ENCODE measurements at regions not wholly inside any gene's neighbourhood (a gene's known extent, or its start where the extent isn't known, plus 50 kb on each side); places are given as distances from the start of the nearest gene placed in this dataset.
"Not testable (repeated sequence)": the region's sequence is repeated elsewhere in the genome, so short reads cannot be mapped to it uniquely, and the experiment has no call there.

DNA sequence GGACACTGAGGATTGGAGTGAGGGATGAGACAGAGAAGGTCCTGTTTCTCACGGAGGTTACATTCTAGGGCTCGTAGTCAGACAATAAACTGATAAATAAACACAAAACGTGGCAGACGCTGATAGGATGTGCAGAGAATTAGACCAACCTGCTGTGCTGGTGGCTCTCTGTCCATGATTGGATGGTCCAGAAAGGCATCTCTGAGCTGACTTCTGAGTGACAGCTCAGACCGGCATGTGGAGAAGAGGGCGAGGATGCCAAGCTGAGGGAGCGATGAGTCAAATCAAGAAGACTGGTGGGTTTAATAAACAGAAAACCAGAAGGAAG is 132.3 kb upstream of the TAF11L2 start:
- DNase-seq (ENCODE audit: low read depth) = peak; percentile 72

DNA sequence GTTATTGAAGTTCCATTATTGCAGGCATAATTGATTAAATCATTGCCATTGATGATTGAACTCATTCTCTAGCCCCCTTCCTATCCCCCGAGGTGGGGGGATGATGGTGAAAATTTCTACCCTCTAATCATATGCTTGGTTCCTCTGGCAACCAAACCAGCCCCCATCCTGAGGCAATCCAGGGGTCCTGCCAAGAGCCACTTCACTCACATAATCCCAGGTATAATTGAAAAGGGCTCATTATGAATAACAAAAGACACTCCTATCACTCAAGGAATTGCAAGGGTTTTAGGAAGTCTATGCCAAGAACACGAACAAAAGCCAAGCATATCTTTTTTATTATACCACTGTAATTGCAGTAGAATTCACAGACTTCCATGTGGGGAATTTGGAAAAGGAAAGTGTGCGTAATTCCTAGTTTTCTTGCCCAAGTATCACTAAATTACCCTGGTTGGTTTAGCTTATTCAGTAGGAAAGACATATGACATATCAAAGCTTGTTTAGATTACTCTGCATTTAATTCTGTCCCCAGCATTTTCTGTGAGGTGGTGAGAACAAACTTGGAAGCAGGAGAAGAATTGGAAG is 130.7 kb upstream of the TAF11L2 start:
- DNase-seq (ENCODE audit: low read depth) = no peak

DNA sequence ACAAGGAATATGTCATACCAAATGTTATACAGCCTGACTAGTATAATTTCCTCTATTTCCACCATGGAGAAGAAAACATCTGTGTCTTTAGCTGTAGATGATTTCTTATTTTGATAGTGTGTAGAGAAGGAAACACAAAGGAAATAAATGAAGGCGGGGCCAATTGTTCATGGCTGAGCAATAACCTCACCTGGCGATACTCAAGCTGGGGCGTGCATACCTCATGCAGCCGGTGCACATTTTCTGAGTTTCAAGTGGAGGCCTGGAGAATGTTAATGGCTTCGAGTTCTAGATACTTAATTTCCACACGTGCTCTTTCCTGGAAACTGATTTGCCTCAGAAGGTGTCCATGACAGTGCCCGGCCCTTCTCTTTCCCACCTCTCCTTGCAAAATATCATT is 127.4 kb upstream of the TAF11L2 start:
- DNase-seq (ENCODE audit: low read depth) = no peak

DNA sequence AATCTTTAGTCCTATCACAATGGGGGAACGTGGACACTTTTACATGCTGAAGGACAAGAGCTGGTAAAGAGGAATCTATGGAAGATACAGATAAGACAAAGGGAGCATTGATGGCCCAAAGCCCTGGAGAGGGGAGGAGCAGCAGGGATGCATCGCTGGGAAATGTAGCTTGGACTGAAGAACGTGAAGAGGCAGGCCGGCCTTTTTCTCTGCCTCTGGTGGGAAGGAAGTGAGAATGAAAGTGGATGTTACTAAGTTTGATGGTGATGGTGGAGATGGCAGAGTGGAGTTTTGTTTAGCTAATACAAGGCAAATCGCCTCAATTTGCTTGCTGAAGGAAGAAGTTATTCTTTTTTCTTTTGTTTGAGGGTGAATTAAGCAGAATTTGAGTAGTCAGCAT is 124.6 kb upstream of the TAF11L2 start:
- no peak for DNase-seq (ENCODE audit: low read depth)

DNA sequence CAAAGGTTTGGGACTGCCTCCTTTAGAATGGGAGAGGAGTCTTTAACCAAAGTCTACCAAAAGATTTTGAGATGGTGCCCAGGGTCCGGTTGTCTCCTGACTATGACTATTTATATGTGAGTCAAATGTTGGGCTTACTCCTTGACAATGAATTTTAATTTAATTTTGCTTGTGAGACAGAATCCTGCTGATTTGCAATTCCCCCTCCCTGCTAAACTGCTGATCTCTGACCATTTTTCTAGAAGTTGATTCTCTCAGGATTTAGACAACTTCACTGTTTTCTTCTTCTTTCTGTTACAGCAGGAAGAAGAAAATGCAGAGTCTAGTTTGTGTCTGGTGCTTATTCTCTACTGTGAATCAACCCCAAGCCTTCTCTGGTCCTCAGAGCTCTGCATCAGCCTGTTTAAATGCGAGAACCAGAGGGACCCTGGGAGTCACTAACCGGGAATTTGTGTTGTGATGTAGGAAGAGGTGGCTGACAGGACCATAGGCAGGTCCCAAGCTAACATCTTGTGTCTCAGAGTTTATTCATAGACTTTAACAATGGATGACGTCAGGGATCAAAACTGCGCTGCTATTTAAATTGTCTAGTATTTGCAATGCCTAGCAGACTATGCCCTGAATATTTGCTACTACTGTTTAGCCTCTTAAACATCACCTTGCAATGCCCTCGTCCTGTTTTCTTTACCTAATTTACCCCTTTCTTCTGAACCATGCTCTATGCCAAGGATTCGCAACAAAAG is 124.0 kb upstream of the TAF11L2 start:
- DNase-seq (ENCODE audit: low read depth) = peak; percentile 50

DNA sequence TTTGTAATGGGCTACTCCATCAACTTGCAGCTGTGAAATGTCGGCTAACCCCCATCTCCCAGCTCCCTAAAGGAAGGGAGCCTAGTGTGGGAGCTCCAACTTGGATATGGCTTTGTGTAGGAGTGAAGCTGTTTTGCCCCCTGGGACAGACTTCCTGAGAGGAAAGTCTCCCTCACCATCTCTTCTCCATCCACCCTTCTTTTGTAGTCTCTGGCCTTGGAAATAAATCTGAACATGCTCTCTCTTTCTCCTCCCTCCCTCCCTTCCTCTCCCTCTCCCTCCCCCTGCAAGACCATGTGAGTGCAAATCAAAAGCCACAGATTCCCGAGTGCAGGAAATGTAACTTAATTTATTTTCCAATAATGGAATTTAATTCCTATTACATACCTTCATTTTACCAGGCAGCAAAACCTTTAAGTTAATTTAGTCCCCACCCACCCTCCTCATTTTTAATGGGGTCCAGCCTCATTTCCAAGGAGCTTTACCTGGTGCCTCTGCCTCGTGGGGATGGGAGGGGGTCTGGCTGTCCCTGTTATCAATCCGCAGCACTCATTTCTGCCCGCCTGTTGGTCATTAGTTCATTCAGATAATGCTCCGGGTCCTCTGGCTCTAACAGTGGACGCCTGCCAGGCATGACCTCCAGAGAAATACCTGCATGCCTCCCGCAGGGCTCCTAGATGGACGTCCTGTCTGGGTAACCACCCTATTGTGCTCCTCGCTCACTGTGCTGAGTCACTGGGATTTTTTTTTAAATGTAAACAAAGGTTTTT is 122.9 kb upstream of the TAF11L2 start:
- peak; percentile 77 for DNase-seq (ENCODE audit: low read depth)

DNA sequence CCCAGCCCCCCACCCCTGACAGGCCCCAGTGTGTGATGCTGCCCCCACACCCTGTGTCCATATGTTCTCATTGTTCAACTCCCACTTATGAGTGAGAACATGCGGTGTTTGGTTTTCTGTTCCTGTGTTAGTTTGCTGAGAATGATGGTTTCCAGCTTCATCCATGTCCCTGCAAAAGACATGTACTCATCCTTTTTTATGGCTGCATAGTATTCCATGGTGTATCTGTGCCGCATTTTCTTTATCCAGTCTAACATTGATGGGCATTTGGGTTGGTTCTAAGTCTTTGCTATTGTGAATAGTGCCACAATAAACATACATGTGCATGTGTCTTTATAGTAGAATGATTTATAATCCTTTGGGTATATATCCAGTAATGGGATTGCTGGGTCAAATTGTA is 122.1 kb upstream of the TAF11L2 start:
- not testable (repeated sequence) for DNase-seq (ENCODE audit: low read depth)

DNA sequence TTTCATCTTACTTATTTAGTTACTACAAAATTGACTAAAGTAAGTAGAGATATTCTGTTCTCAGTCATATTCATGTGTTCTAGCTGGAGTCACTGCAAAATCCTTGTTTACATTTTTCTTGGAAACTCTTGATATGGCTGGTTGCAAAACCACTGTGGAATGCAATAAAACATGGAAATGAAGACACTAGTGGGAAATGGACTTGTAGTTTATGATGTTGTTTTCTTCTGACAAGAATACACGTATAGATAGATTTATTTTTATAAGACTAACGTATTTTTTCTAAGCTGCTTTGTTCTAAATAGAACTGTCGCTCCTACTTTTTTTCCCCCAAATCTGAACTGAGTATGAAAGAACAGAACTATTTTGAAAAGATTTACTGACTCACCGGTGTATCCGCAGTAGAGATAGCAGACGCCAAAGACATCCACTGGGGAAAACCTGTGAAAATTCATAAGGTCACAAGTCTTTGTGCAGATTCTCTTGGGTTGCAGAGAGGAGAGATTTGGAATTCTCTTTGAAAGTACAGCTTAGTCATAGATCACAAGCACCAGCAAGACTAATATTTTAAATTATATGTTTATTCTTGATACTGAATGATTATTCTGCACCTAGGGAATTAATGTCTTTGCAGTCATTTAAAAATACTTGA is 119.6 kb upstream of the TAF11L2 start:
- DNase-seq (ENCODE audit: low read depth) = peak; percentile 39

DNA sequence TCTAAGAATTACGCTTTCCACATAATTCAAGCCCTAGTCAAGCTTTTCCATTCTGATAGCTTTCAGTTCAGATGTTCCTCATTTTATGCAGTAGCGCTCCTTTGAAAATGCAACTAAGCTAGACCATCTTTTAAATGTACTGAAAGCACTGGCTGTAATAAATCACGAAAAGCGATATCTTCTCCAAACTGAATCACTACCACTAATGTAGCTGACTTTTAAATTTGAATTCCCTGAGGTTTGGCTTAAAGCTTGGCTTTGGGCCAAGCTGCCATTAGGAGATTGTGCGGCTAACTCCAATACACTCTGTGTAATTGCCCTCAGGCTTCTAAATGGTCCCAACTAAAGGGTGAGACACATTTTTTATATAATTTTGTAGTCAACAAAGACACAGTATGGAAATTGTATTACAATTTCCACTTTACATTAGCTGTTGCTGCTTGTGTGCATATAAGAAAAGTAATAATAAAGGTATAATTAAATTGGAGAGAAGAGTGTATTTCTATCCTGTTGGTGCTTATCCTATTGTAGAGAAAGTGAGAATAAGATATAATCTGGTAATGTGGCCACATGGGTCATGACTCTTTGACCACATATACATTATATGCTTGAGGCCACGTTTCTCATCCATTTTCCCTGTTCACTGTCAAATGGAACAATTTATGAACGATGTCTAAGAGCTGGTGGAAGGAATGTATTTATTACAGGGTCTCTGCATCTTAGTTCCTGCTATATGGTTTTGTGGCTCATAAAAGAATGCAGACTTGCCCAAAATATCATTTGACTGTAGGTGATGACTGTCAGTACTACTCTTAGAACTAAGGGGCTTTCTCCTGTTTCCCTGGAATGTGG is 118.7 kb upstream of the TAF11L2 start:
- DNase-seq (ENCODE audit: low read depth) = peak; percentile 62

DNA sequence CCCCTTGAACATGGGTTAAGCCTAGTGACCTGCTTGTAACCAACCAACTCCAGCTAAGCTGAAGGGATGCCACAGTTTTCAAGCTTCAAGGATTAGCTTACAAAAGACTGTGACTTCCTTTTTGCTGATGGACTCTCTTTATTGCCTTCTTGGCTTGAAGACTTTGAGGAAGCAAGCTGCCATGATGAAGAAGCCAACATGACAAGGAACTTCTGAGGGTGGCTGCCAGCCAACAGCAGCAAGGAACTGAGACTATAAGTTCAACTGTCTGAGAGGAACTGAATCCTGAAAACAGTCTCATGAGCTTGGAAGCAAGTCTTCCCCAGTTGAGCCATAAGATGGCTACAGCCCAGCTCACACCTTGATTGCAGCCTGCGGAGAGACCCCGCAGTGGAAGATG is 116.1 kb upstream of the TAF11L2 start:
- no peak for DNase-seq (ENCODE audit: low read depth)

DNA sequence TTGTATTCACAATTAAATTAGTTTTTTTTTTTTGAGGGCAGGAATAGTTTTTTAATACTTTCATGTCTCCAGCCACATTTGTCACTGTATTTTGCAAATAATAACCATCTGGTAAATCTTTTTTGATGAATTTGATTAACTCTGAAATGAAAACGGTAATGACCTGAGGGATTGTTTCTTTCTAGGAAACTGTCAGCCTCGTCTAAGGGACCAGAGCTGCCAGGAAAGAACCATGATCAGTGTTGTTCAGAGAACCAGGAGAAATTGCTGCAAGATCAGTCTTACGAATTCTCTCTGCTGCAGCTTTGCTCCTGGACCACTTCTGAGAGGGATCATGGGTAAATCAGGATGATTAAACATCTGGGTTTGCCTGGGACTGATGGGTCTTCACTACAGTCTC is 114.5 kb upstream of the TAF11L2 start:
- no peak for DNase-seq (ENCODE audit: low read depth)

DNA sequence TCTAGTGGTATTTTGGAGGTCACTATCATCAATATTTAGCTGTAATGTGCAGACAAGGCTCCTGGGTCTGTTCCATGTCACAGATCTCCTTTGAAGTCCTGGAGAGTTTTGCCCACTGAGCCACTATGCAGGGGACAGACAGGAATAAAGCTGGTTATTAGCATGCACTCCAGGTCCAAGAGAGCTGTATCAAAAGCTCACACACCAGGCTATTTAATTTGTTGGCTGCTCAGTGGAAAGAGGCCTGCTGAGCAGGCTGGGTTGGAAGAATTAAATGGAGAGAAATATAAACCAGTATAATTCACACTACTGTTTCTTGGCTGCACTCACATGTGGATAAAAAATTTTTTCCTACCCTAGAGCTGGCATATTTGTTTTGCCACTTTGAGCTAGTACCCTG is 113.8 kb upstream of the TAF11L2 start:
- no peak for DNase-seq (ENCODE audit: low read depth)

DNA sequence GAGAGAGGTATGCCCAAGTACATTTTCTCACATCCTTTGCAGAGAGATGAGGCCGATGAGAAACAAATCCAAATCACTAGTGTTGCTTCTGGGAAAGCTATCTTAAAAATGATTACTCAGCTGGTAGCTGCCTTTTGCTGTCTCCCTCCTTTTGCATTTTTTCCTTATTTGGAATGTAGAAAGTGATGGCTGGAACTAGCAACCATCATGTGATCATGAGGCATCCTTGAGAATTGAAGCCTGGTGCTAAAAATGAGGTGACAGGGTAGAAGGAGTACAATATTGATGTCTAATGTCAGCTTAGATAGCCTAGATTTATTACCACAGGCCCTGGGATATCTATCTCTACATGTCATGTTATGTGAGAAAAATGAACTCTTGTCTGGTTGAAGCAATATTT is 109.3 kb upstream of the TAF11L2 start:
- DNase-seq (ENCODE audit: low read depth) = no peak

DNA sequence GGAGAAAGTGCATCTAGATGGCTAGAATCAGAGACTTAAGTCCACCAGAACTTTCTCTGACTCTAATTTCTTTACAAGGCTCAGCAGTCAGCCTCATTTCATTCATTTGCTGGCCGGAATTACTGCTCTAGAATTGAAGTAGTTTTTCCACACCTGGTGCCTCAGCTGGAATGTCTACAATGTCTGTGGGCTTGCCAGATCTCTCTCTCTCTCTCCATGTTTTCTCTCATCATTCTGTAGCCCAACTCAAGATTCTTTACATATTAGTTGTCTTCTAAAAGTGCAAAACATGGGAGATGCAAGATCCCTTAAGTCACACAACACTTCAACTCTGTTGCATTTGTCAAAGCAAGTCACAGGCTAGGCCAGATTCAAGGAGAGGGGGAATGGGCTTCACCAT is 103.9 kb upstream of the TAF11L2 start:
- no peak for DNase-seq (ENCODE audit: low read depth)

DNA sequence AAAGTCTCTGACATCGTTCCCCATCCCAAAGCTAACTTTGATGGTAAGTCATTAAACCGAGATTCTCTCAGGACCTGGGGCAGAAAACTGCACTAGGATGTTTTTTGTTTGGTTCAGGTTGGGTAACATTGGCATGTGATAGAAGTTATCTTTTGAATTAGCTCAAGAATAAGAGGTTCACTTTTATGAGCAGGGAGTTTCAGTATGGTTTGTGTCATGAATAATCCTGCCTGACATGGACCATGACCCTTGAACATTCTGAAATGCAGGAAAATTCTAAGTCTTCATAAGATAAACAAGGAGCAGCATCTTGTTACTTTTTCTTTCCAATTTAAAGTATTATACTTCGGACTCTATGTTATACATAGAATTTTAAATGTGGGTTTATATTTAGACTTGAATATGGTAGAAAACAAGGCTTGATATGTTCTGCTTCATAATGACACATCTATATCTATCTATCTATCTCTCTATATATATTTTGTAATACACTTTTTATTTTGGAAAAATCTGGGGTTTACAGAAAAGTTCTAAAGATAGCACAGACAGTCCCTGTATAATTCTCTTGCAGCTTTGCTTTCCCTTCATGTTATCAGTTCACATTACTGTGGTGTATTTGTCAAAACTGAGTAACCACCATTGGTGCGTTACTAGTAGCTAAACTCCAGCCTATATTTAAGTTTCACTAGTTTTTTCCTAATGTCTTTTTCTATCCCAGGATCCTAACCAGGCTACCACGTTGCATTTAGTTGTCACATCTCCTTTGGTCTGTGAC is 102.7 kb upstream of the TAF11L2 start:
- no peak for DNase-seq (ENCODE audit: low read depth)

DNA sequence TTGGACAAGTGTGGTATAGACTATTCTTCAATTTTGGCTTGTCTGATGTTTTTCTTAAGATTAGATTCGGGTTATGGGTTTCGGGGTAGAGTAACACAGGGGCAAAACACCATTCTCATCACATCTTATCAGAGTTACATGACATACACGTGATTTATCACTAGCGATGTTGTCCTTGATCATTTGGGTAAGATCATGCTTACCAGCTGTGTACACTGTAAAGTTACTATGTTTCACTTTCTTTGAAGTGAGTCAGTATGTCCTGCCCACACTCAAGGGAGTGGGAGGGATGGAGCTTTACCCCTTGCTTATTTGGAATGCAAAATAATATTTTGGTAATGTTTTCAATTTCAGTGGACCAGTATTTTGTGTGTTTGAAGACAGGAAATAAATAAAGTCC is 101.8 kb upstream of the TAF11L2 start:
- no peak for DNase-seq (ENCODE audit: low read depth)

DNA sequence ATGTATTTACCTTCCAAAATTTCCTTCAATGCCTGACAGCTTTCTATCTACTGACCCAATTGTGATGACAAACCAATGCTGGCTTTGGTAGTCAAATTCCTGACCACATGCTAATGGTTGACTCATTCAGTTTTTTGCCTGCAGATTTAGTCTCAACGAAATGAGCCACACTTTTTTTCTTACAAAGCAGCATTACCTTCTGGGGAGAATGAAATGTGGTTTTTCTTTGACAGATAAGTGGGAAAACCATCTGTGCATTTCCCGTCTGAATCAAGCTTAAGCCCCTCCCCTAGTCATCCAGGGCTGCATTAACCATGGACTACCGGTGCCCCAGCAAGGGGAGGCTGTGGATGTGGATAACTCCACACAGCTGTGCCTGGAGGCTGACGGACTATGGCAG is 99.6 kb upstream of the TAF11L2 start:
- peak; percentile 94 for DNase-seq (ENCODE audit: low read depth)

DNA sequence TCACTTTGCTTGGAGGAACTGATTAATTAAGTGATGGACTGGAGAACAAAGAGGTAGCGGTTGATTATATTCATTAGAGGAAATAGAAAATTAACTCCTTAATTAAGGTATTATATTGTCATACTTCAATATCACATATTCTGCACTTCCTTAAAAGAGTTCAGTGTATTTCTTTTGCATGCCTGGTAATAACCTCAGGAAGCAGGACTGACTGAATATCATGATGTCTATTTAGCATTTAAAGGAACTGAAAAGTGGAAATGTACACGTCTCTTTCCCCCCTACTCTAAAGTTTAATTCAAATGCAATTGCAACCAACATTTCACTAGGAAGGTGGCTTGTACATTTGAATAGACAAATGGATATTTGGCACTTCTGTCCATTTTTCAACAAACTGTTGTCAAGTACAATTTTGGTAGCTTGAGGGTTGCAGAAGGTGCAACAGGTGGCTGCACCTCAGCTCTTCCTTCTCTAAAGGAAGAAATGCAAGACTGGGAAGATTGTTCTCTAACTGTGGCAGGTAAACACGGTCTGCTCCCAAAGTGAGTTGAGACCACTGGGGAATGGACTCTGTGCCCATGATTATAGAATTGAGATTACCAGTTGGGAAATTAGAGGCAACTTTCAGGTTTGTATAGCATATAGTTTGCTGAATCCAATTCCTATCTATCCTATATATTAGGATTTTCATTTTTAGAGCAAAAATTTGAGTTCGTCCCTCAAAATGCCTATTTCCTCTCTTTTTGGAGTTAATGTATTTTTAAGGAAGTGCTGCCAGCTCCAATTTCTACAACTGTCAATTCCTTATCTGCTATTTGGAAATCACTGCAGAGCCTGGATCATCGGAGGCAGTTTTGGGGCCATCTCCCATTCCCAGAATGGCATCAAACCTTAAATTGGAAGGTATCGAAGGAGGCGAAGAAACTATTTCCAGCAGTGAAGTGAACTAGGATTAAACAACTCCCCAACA is 98.9 kb upstream of the TAF11L2 start:
- DNase-seq (ENCODE audit: low read depth) = no peak

DNA sequence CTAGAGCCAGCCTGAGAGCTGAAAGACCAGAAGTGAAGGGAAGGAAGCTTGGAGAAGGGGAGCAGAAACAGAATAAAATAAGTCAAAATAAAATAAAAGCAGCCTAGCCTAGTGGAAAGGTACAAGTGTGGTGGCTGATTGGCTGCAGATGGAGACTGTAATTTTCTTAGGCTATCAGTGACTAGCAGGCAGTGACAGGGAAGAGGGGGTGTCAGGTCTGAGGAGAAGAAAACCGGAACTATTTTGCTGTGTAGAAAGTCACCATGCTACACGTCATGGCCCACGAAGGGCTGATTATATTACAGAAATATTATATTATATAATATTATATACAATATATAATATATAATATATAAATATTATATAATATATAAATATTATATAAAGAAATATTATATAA is 98.1 kb upstream of the TAF11L2 start:
- DNase-seq (ENCODE audit: low read depth) = no peak
